ENCODE measurements at regions not wholly inside any gene's neighbourhood (a gene's known extent, or its start where the extent isn't known, plus 50 kb on each side); places are given as distances from the start of the nearest gene placed in this dataset.

DNA sequence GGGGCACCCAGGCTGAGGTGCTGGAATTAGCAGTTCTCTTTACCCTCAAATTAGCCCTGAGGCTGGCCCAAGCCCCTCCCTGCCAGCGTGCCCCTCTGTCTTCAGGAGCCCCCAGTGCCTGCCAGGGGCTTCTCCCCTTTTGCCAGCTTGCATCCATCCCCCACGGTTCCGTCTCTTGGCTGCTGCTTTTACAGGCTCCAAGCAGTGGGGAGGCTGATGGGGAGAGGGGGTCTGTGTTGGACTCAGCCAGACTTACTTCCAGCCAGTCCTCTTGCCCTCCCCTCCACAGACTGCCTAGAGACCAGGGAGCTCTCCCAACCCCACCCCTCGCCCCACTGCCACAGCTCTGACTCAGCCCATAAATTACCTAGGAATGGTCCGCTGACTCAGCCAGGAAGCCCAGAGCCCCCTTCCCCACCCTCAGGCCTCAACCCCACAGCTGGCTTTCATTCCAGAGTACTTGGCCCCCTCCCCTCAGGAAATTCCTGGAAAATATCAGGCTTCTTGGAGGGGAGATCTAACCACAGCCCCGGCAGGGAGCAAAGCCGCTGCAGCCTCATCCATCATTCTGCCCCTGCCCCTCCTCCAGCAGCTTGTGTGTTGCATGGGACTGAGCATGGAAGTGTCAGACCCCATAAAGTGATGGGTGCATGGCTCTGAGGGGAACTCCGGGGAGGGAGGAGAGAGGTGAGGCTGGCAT lies 184.6 kb downstream of the ZFP36L2 start:
- TF ChIP-seq, protein P1, sequence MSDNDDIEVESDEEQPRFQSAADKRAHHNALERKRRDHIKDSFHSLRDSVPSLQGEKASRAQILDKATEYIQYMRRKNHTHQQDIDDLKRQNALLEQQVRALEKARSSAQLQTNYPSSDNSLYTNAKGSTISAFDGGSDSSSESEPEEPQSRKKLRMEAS (IDR thresholded peaks at IDR 0.05): no peak; the same call in none of the 2 replicates
- TF ChIP-seq YY1 (IDR thresholded peaks at IDR 0.05; ENCODE audit: low read depth) (0 out of 2 replicates have a peak, but pooled peaks have one; percentile 10), EGR1 (IDR thresholded peaks at IDR 0.05) (no peak), RAD21 (IDR thresholded peaks at IDR 0.05; ENCODE audit: low read depth) (0 out of 2 replicates have a peak, but pooled peaks have one; percentile 6), FOXM1 (IDR thresholded peaks at IDR 0.05; ENCODE audit: borderline replicate concordance, low read depth) (peak; percentile 91)

Measured in Ishikawa (cell line).